HL-60 (cell line): ENCODE measurements at regions not wholly inside any gene's neighbourhood (a gene's known extent, or its start where the extent isn't known, plus 50 kb on each side); places are given as distances from the start of the nearest gene placed in this dataset.

Experiments
- DNase-seq, 2 experiments: peaks; one replicate each; pipeline ENCODE4 v3.0.0-alpha.2; 2010 to 2020; ENCODE audit warnings: low read depth in 1 of 2, low spot score in 1 of 2
- H3K27ac ChIP-seq: fragments of 250-450 bp; sonication (Bioruptor Pico); replicated peaks from 2 replicates; pipeline ENCODE4 v1.5.1; 2020; ENCODE audit warnings: mild to moderate bottlenecking, moderate library complexity
- H3K27me3 ChIP-seq: fragments of 250-450 bp; sonication (Bioruptor Pico); 2 replicates; pipeline ENCODE4 v1.5.1; 2021; ENCODE audit warnings: mild to moderate bottlenecking, moderate library complexity; ENCODE audit not compliant: insufficient read depth, poor library complexity, severe bottlenecking
- H3K4me3 ChIP-seq: replicated peaks from 2 replicates; pipeline ENCODE4 v1.5.1; 2011; ENCODE audit warnings: mild to moderate bottlenecking, control low read depth, low read length; ENCODE audit not compliant: insufficient read depth
- GABPA ChIP-seq: IDR thresholded peaks from 2 replicates; pipeline ENCODE4 v1.6.1; 2012; ENCODE audit warnings: low read depth
- POLR2AphosphoS5 ChIP-seq: IDR thresholded peaks from 2 replicates; pipeline ENCODE4 v1.6.1; 2012; ENCODE audit warnings: low read depth
- SPI1 ChIP-seq: IDR thresholded peaks from 2 replicates; pipeline ENCODE4 v1.6.1; 2012; ENCODE audit warnings: low read depth, mild to moderate bottlenecking, borderline replicate concordance
- TF ChIP-seq, protein P1 (sequence below): IDR thresholded peaks from one replicate; pipeline ENCODE4 v1.5.1; 2011; ENCODE audit warnings: low read length, control low read depth, inconsistent platforms; ENCODE audit not compliant: insufficient read depth
- TF ChIP-seq, protein P2 (sequence below): IDR thresholded peaks from 2 replicates; pipeline ENCODE4 v1.6.1; 2012; ENCODE audit warnings: low read depth; ENCODE audit not compliant: insufficient replicate concordance

DNA sequence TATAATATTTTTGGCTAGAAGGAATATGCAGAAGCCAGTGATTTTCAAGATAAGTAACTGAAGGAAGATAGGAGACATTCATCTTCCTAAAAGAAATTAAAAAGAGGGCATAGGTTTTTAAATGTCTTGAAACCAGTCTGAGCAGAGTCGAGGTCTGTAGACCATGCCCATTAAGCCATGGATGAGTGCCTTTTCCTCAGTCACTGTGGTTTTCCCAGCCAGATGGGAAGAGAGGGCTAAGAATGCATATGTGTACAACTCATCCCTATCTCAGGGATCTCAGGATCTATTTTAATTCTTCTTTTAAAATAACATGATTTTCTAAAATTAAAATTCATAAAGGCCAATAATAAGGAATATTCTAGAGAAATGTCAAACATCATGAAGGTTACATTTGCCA, 112.8 kb downstream of the PPP1R3A start:
- DNase-seq: no peak
- no peak overlapping the region for H3K27ac ChIP-seq

DNA sequence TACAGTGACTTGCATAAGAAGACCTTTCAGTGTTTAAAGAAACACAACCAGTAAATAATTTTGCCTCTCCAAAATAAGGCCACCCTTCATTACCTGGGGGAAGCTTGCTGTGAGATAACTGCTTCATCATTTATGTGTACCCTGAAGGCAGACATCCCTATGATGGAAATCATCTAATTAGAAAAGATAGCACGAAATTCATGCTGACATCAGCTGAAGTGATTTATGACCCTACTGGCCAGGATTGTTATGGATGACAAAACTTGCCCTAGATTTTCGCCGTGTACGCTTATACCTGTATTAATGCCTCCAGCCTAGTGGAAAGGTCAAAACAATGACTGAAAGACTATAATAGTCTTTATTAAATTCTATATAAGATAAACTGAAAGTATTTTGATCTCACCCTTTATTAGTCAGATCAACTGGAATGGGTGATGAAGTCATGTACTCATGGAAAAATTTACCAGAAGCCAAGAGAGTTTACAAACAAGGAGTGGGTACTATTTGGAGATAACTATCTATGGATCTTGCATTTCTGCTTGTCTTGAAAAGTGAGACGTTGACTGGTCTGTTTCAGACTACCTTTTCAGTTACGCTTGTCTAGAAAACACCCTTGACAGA, 114.2 kb downstream of the PPP1R3A start:
- TF ChIP-seq SPI1: no peak
- TF ChIP-seq, protein P1, sequence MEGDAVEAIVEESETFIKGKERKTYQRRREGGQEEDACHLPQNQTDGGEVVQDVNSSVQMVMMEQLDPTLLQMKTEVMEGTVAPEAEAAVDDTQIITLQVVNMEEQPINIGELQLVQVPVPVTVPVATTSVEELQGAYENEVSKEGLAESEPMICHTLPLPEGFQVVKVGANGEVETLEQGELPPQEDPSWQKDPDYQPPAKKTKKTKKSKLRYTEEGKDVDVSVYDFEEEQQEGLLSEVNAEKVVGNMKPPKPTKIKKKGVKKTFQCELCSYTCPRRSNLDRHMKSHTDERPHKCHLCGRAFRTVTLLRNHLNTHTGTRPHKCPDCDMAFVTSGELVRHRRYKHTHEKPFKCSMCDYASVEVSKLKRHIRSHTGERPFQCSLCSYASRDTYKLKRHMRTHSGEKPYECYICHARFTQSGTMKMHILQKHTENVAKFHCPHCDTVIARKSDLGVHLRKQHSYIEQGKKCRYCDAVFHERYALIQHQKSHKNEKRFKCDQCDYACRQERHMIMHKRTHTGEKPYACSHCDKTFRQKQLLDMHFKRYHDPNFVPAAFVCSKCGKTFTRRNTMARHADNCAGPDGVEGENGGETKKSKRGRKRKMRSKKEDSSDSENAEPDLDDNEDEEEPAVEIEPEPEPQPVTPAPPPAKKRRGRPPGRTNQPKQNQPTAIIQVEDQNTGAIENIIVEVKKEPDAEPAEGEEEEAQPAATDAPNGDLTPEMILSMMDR: no peak
- TF ChIP-seq, protein P2, sequence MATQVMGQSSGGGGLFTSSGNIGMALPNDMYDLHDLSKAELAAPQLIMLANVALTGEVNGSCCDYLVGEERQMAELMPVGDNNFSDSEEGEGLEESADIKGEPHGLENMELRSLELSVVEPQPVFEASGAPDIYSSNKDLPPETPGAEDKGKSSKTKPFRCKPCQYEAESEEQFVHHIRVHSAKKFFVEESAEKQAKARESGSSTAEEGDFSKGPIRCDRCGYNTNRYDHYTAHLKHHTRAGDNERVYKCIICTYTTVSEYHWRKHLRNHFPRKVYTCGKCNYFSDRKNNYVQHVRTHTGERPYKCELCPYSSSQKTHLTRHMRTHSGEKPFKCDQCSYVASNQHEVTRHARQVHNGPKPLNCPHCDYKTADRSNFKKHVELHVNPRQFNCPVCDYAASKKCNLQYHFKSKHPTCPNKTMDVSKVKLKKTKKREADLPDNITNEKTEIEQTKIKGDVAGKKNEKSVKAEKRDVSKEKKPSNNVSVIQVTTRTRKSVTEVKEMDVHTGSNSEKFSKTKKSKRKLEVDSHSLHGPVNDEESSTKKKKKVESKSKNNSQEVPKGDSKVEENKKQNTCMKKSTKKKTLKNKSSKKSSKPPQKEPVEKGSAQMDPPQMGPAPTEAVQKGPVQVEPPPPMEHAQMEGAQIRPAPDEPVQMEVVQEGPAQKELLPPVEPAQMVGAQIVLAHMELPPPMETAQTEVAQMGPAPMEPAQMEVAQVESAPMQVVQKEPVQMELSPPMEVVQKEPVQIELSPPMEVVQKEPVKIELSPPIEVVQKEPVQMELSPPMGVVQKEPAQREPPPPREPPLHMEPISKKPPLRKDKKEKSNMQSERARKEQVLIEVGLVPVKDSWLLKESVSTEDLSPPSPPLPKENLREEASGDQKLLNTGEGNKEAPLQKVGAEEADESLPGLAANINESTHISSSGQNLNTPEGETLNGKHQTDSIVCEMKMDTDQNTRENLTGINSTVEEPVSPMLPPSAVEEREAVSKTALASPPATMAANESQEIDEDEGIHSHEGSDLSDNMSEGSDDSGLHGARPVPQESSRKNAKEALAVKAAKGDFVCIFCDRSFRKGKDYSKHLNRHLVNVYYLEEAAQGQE: no peak
- no peak for TF ChIP-seq POLR2AphosphoS5
- TF ChIP-seq GABPA: no peak
- H3K27ac ChIP-seq: no peak overlapping the region

More for the DNA sequence above, 112.8 kb downstream of the PPP1R3A start:
- no peaks in the 10 kb centered on the region for H3K27me3 ChIP-seq
- H3K4me3 ChIP-seq: no peak overlapping the region
- TF ChIP-seq SPI1: no peak

DNA sequence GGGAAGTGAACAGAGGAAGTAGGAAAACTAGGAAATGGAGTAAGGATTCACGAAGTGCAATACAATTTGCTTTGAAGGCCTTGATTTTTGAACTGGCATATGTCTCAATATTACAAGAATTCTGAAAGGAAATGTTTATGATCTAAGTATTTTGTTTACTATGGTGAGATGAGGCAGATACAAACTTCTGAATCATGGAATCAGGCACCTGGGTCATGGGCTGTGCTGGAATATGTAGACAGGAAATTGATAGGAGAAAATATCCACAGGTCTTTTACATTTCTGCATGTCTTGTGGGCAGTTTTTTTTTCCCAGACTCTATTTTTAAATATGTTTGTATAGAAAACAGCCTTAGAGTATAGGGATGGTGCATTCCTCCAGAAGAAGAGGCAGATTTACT, 117.1 kb downstream of the PPP1R3A start:
- no peak overlapping the region for H3K27ac ChIP-seq
- no peak for DNase-seq
- H3K27me3 ChIP-seq: no peaks in the 10 kb centered on the region
- no peak overlapping the region for H3K4me3 ChIP-seq
- TF ChIP-seq SPI1: no peak
- no peak for TF ChIP-seq POLR2AphosphoS5
- TF ChIP-seq, protein P2: no peak
- TF ChIP-seq, protein P1: no peak
- no peak for TF ChIP-seq GABPA

More for the DNA sequence above, 114.2 kb downstream of the PPP1R3A start:
- no peaks in the 10 kb centered on the region for H3K27me3 ChIP-seq
- H3K4me3 ChIP-seq: no peak overlapping the region
- no peak for DNase-seq

DNA sequence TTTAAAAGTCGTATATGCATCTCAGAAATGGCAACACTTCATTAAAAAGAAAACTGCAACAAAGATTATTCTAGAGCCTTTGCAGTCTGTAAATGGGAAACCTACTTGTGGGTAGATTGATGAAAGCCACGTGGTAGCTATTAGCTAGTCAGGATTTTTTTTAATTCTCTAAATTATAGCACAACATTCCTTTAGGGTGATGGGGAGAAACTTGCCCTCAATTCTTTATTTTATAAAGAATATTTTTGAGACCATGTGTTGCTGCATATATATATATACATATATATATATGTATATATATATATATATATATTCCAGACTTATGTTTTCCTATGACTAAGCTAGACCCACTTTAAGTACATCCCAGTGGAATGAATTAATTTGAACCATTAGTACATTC, 118.0 kb downstream of the PPP1R3A start:
- no peaks in the 10 kb centered on the region for H3K27me3 ChIP-seq
- no peak overlapping the region for H3K4me3 ChIP-seq
- no peak for DNase-seq
- TF ChIP-seq POLR2AphosphoS5 (no peak), SPI1 (no peak), GABPA (no peak)
- TF ChIP-seq, protein P2: no peak
- TF ChIP-seq, protein P1: no peak
- H3K27ac ChIP-seq: no peak overlapping the region
